ENCODE measurements at regions not wholly inside any gene's neighbourhood (a gene's known extent, or its start where the extent isn't known, plus 50 kb on each side); places are given as distances from the start of the nearest gene placed in this dataset.
A peak's percentile ranks its signal among the peaks of the same experiment; 100 is the strongest.

GRCh38 chr11:62069374-62069773, 54.4 kb upstream of the INCENP start:
- Histone ChIP-seq H3K79me2 (ENCODE audit: control insufficient read depth, insufficient read depth, low read length) (no peaks in the 10 kb centered on the region), H3K27me3 (replicated peaks in 1 of 2; ENCODE audit: control insufficient read depth in 2 of 2, insufficient read depth in 2 of 2, low read length in 1 of 2) (peaks cover 0 to 1% of the 10 kb centered on the region in 2 experiments; a peak in 1 of 4 replicates), H3K4me1 (ENCODE audit: control insufficient read depth, insufficient read depth, low read length) (no peaks in the 10 kb centered on the region), H3K4me2 (ENCODE audit: control insufficient read depth, insufficient read depth) (no peak overlapping the region), H3K9me3 (replicated peaks; ENCODE audit: control insufficient read depth, insufficient read depth, low read length) (no peaks in the 10 kb centered on the region), H3K27ac (ENCODE audit: control insufficient read depth, insufficient read depth) (no peak overlapping the region), H2AFZ (ENCODE audit: control insufficient read depth, low read depth, low read length) (no peak overlapping the region), H3K4me3 (no peak overlapping the region), H3K9ac (ENCODE audit: control insufficient read depth, insufficient read depth, low read length) (no peak overlapping the region), H3K36me3 (ENCODE audit: control insufficient read depth in 2 of 2, insufficient read depth in 2 of 2, low read length in 1 of 2) (no peaks in the 10 kb centered on the region), H4K20me1 (ENCODE audit: control insufficient read depth, insufficient read depth) (no peaks in the 10 kb centered on the region)
- FAIRE-seq (peak; percentile 47), ATAC-seq (peak; percentile 46), DNase-seq (ENCODE audit: low read depth, low spot score) (no peak)
- ChIA-PET POLR2A (no interaction called here), RAD21 (ENCODE audit: unreplicated experiment) (no interaction called here), SMC1A (ENCODE audit: uncharacterized antibody, unreplicated experiment) (interaction anchor here (1.1 kb wide), 1 partner anchor 13 kb away, joined by 3 read pairs; no protein-coding TSS in a partner anchor), CTCF (interaction anchor here (1.0 to 3.9 kb wide), 3 partner anchors 13 to 272 kb away, joined by 4 to 20 read pairs (median 4); no protein-coding TSS in a partner anchor)
- TF ChIP-seq JUNB (IDR thresholded peaks at IDR 0.05) (peak; percentile 31; the same call in 1 of the 2 replicates), MLLT1 (IDR thresholded peaks at IDR 0.05) (no peak)
- intact Hi-C loops (cut with micrococcal nuclease; ENCODE audit: unreplicated experiment) (no loop called here), in situ Hi-C loops (cut with MboI) (no loop called here)
- BruUV-seq (replicated peaks) = no TSS peak
- 25% methylated on average over 8 of the region's 8 CpGs for WGBS (ENCODE audit: insufficient coverage, insufficient replicate concordance, low lambda C conversion rate, missing lambda C conversion rate)

- ChIA-PET POLR2A (interaction anchor here (0.6 kb wide), 1 partner anchor 94 kb away, joined by 9 read pairs; no protein-coding TSS in a partner anchor), RAD21 (ENCODE audit: unreplicated experiment) (no interaction called here), CTCF (interaction anchor here (1.7 to 3.9 kb wide), 2 partner anchors 13 to 271 kb away, joined by 4 to 20 read pairs; no protein-coding TSS in a partner anchor), SMC1A (ENCODE audit: uncharacterized antibody, unreplicated experiment) (interaction anchor here (1.1 kb wide), 1 partner anchor 13 kb away, joined by 3 read pairs; no protein-coding TSS in a partner anchor)
- Histone ChIP-seq H3K4me3 (no peak overlapping the region), H3K9me3 (replicated peaks; ENCODE audit: control insufficient read depth, insufficient read depth, low read length) (no peaks in the 10 kb centered on the region), H4K20me1 (ENCODE audit: control insufficient read depth, insufficient read depth) (no peaks in the 10 kb centered on the region), H2AFZ (ENCODE audit: control insufficient read depth, low read depth, low read length) (no peak overlapping the region), H3K4me1 (ENCODE audit: control insufficient read depth, insufficient read depth, low read length) (no peaks in the 10 kb centered on the region), H3K4me2 (ENCODE audit: control insufficient read depth, insufficient read depth) (no peak overlapping the region), H3K9ac (ENCODE audit: control insufficient read depth, insufficient read depth, low read length) (no peak overlapping the region), H3K36me3 (ENCODE audit: control insufficient read depth in 2 of 2, insufficient read depth in 2 of 2, low read length in 1 of 2) (no peaks in the 10 kb centered on the region), H3K79me2 (ENCODE audit: control insufficient read depth, insufficient read depth, low read length) (no peaks in the 10 kb centered on the region), H3K27me3 (replicated peaks in 1 of 2; ENCODE audit: control insufficient read depth in 2 of 2, insufficient read depth in 2 of 2, low read length in 1 of 2) (peaks cover 0 to 1% of the 10 kb centered on the region in 2 experiments; a peak in 1 of 4 replicates), H3K27ac (ENCODE audit: control insufficient read depth, insufficient read depth) (no peak overlapping the region)
- ATAC-seq (no peak), FAIRE-seq (no peak), DNase-seq (ENCODE audit: low read depth, low spot score) (no peak)
- intact Hi-C loops (cut with micrococcal nuclease; ENCODE audit: unreplicated experiment) = no loop called here
- BruUV-seq (replicated peaks) = no TSS peak
- 33% methylated on average over 3 of the region's 3 CpGs for WGBS (ENCODE audit: insufficient coverage, insufficient replicate concordance, low lambda C conversion rate, missing lambda C conversion rate)
- in situ Hi-C loops (cut with MboI) = no loop called here
- TF ChIP-seq RAD51 (IDR thresholded peaks at IDR 0.05) (no peak), YBX1 (IDR thresholded peaks at IDR 0.05) (no peak), JUND (IDR thresholded peaks at IDR 0.05; ENCODE audit: low read depth, low read length) (no peak), TBL1XR1 (IDR thresholded peaks at IDR 0.05; ENCODE audit: low read depth, low read length) (no peak), E4F1 (IDR thresholded peaks at IDR 0.05; ENCODE audit: borderline replicate concordance, partially characterized antibody) (no peak), ATF2 (IDR thresholded peaks at IDR 0.05; ENCODE audit: low read length) (no peak), SIN3A (IDR thresholded peaks at IDR 0.05; ENCODE audit: low read depth, low read length) (no peak), MAX (IDR thresholded peaks at IDR 0.05; ENCODE audit: low read depth, low read length) (no peak), USF2 (IDR thresholded peaks at IDR 0.05; ENCODE audit: borderline replicate concordance, low read depth, low read length) (no peak)
Measured at GRCh38 chr11:62068730-62069129, 55.1 kb upstream of the INCENP start.
